Ovary (tissue), 3 donors: ENCODE measurements at regions not wholly inside any gene's neighbourhood (a gene's known extent, or its start where the extent isn't known, plus 50 kb on each side); places are given as distances from the start of the nearest gene placed in this dataset.

Source experiments
- CTCF ChIP-seq, 3 donors: fragments of 450-650 bp in 2 of 3; fragments of 200-600 bp in 1 of 3; IDR thresholded peaks; one replicate each; pipeline versions ENCODE4 v1.5.1 to v1.8.0; 2016 to 2022; ENCODE audit warnings: antibody characterized with exemption in 3 of 3, mild to moderate bottlenecking in 1 of 3
- POLR2A ChIP-seq: fragments of 450-650 bp; IDR thresholded peaks from one replicate; pipeline ENCODE4 v1.6.1; 2017; ENCODE audit warnings: antibody characterized with exemption, mild to moderate bottlenecking, moderate library complexity
- donor health status: DM: no; HTN: no; CAD: no.

GRCh38 chr16:85390511-85391174, 222.5 kb upstream of the GSE1 start:
- no peak for TF ChIP-seq CTCF (IDR thresholded peaks at IDR 0.05)
- TF ChIP-seq POLR2A: no peak
